Renal cortex interstitium (tissue), 11 donors: ENCODE measurements at regions not wholly inside any gene's neighbourhood (a gene's known extent, or its start where the extent isn't known, plus 50 kb on each side); places are given as distances from the start of the nearest gene placed in this dataset.
"Not testable (repeated sequence)": the region's sequence is repeated elsewhere in the genome, so short reads cannot be mapped to it uniquely, and the experiment has no call there.

Experiments used
- DNase-seq, 11 donors: peaks; one replicate each; pipeline ENCODE4 v3.0.0-alpha.2; 2013; ENCODE audit warnings: low read depth in 9 of 11, low spot score in 4 of 11; ENCODE audit errors: extremely low read depth in 1 of 11

DNA sequence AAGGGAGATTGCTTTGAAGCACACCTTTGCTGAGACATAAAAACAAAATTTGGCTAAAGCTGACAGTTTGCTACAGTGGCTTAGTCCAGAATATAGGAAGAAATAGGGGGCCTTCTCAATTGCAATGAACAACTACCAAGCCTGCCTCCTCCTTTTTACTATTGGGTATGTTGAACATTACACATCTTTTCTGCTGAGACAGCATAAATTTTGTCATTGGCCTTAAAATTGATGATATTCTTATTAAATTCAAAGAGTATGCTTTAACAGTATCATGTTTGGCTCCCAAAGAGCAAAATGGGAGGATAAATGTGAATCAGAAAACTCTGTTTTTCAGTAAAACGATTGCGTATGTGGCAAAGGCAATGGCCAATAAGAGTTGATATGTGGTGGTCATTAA is 721.9 kb upstream of the IGFBP7 start:
- DNase-seq = no peak

DNA sequence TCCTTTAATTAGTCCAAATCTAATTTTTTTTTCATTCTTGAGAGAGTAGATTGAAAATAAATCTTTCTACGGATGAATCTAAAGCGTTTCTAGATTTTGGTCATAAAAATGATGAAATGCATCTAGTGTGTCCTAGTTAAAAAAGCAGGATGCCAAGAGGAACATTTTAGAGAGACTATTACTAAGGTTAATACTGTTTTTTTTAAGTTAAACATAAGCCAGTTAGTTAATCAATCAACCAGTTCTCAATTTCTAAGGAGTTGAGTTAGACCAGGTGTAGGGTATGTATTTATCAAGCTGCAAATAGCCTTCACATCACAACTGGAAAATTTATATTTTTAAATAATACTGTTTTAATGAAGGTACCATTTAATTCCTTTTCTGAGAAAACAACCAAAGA is 679.5 kb upstream of the IGFBP7 start:
- DNase-seq = peak in 2 of 11 donors; percentile 2 to 15

DNA sequence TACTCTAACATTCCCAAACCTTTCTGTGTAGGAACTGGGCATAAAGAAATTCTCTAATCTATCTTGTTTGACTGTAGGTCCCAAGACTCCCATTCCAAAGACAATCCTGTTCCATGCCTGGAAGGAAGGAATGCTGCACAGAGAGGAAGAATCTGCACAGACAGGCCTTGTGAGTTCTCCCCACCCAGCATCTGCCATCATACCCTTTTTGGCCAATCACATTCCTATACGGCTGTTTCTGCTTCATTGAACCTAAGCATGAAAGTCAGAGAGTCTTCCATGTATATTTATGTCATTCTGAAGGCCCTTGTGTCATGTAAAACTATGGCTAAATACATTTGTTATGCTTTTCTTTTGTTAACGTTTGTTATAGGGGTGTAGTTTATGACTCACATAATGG is 667.7 kb upstream of the IGFBP7 start:
- DNase-seq = no peak

DNA sequence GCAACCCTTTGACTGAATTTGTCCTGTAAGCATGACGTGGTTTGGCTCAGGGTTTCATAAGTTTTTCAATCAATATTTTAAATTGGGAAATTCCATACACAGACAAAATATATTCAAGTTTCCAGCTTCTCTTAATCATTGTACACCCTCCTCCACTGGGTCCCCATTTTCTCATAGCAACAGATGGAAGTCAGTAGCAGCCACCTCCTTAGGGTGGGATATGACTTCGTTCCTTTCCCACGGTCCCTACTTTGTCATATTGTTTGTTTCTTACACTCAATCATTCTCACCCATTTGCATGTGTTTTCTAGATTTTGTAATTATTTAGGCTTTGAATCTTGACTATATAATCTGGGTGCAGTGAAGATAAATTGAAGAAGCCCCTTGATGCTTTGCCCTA is 664.5 kb upstream of the IGFBP7 start:
- no peak for DNase-seq

DNA sequence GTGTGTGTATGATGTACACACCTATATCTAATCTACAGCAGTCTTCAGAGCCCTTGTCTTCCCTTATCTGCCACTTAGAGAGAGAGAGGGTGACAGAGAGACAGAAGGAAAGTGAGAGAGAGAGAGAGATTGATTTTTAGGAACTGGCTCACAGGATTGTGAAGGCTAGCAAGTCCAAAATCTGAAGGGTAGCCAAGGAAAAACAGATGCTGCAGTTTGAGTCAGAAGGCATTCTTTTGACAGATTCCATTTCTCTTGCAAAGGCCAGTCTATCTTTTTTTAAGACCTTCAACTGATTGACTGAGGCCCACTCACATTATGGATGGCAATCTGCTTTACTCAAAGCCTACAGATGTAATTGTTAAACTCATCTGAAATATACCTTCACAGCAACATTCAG is 664.0 kb upstream of the IGFBP7 start:
- DNase-seq = no peak

DNA sequence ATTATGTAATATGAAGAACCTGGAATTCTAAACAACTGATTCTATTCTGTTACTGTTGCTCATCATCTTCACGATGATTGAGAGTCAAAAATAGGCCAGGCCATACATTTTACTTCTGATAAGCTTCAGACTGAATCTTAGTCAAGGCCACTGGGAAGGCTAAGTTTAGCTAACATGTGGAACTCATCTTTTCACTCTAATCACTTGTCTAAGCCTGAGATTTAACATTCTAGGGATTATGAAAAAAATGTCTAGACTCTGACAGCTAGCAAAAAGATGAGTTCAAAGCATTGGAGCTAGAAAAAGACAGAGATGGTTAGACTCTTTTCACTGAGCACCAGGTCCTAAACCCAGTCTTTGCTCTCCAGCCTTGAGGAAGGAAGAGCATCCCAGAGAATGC is 656.2 kb upstream of the IGFBP7 start:
- no peak for DNase-seq

DNA sequence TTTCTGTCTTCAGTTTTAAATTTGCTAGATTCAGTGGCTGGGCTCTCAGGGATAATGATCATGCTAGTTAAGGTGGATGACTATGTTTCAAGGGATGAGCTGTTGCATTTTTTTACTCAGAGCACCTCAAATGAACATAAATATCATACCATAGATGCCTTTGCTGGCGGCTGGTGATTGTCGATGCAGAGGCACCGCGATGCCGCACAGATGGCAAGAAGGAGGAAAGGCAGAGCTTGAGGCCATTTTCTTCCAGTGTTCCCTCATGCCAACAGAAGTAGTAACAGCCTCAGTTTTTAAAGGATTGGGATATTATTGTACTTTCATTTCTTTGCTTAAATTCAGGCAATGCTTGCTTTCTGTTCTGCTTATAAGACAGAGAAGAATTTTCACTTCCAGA is 654.7 kb upstream of the IGFBP7 start:
- no peak for DNase-seq

DNA sequence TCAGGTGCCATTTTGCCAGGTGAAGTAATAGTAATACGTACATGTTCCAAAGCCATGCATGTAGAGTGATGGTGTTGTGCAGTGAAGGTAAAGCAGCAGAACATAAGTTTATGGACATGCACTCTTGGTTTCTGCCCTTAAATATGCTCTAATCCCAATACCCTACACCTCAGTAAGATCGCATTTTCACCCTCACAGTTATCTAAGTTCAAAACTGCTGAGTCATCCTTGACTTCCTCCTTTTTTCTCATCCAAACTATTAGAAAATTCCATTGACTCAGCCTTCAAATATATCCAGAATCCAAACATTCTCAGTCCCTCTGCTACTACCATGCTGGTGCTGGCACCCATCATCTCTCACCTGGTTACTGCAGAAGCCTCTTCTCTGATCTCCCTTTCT is 652.9 kb upstream of the IGFBP7 start:
- DNase-seq = no peak

DNA sequence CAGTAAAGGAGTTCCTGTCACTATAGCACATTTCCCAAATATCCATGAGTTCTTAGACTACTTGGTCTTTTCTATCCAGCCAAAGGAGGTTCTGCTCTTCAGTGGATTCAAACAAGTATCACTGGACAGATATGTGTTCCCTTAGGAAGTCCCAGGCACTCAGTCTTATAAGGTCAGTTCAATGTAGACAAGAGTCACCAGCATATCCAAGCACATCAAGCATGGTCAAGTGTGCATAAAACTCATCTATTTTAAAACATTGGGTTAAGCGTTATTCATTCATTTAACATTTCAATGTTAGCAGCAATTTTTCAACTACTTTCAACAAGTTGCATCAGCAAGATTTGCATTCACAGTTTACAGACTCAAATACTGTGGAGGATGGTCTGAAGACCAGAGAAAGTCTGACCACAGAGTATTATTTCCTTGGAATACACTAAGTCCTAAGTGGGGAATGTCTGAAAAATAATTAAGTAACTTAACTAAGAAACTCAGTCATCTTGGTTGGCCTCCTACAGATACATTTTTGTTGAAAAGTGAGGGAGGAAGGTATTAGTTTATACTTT is 630.5 kb upstream of the IGFBP7 start:
- no peak for DNase-seq

DNA sequence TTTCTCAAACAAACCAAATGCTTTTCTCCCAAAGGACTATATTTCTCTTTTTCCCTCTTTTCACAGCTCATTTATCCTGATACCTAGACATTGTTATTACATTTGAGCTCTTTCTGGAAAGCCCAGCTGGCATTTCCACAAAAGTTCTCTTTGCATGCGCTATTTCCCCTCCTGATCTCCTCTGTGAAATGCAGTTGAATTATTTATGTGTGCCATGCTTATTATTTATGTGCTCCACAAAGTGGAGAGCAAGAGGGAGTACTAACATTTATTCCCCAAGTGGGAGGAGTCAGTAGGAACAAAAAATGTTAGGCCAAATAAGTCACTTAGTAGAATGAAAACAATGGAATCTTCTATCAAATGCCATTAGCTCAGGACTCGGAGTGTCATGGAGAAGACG is 626.6 kb upstream of the IGFBP7 start:
- DNase-seq = no peak

DNA sequence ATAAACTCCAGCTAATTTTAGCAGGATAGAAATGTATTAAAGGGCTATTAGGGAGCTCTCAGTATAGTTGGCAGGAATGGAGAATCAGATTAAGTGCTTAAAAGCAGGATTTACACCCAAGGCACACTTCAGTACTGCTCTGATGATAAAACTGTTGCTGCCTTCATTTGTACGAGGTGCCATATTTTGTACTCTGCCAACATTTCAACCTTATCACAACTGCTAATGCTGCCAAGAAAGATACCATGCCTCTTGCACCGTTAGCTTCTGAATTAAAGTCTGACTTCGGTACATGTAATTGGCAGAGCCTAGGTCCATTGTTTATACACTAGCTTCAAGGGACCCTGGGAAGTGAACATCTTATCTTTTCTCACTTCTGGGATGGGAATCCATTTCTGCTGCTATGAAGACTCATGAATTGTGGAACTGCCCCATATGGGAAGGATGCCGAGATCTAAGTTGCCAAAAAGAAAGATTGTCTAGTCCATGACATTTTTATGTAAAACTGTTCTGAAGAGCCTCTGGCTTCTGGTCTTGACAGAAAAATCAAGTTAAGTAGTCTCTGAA is 624.0 kb upstream of the IGFBP7 start:
- DNase-seq = no peak

DNA sequence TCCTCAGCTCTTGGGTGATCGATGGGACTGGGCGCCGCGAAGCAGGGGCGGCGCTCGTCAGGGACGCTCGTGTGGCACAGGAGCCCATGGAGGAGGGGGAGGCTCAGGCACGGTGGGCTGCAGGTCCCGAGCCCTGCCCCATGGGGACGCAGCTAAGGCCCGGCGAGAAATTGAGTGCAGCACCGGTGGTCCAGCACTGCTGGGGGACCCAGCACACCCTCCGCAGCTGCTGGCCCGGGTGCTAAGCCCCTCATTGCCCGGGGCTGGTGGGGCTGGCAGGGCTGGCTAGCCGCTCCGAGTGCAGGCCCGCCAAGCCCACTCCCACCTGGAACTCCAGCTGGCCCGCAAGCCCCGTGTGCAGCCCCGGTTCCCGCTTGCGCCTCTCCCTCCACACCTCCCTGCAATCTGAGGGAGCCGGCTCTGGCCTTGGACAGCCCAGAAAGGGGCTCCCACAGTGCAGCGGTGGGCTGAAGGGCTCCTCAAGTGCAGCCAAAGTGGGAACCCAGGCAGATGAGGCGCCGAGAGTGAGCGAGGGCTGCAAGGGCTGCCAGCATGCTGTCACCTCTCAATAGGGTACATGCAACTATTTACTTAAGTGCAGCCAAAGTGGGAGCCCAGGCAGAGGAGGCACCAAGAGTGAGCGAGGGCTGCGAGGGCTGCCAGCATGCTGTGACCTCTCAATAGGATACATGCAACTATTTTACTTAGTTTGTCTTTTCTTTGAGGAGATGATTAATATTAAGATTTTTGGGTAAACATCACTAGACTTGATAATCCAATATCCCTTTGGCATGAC is 619.8 kb upstream of the IGFBP7 start:
- not testable (repeated sequence) for DNase-seq

DNA sequence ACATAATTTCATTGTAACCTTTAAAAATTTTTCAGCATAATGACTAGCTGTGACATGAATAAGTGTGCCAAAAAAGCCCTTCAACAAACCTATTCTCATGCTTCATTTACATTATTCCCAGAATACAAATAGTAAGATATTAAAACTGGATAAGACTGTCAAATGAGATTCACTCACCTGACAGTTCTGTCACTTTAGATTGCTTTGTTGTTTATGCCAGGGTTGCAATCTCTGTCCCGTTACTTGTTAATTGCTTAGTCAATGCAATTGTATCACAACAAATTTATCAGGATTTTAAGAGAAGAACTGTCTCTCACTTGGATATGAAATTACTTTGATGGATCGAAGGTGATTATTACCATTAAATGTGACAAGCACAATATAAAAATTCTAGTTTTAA is 616.0 kb upstream of the IGFBP7 start:
- no peak for DNase-seq

DNA sequence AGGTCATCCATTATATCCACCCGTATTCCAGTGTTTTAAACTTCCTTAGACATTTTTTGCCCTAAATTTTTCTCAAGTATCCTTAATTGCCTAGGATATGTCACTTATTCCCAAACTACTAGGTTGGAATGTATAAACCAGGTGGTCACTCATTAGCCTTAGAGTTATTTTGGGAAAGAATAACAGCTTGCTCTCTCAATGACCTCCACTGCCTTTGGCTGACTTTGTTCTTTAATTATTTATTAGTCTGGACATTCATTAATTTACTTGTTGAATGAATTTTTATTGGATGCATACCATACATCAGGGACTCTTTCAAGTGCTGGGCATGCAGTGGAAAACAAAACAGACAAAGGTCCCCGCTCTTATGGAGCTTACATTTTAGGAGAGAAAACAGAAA is 609.3 kb upstream of the IGFBP7 start:
- peak in 10 of 11 donors; percentile 13 to 75 (median 22) for DNase-seq

DNA sequence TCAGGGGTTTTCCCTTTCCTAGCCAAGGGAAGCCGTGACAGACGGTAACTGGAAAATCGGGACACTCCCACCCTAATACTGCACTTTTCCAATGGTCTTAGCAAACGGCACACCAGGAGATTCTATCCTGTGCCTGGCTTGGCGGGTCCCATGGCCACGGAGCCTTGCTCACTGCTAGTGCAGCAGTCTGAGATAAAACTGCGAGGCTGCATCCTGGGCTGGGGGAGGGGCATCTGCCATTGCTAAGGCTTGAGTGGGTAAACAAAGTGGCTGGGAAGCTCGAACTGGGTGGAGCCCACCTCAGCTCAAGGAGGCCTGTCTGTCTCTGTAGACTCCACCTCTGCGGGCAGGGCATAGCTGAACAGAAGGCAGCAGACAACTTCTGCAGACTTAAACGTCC is 604.1 kb upstream of the IGFBP7 start:
- DNase-seq = not testable (repeated sequence)

DNA sequence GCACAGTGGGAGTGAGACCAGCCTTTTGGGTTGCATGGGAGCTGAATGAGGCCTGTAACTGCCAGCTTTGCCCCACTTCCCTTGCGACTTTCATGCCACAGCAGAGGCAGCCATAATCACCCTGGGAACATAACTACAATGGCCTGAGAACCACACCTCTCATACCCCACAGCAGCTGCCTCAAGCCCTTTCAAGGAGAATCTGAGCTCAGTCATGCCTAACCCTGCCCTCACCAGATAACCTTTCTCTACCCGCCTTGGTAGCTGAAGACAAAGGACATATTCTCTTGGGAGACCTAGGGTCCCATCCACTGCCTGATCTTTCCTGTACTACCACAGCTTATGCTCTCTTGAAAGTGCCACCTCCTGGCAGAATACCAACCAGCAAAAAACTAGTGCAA is 599.9 kb upstream of the IGFBP7 start:
- no peak for DNase-seq

DNA sequence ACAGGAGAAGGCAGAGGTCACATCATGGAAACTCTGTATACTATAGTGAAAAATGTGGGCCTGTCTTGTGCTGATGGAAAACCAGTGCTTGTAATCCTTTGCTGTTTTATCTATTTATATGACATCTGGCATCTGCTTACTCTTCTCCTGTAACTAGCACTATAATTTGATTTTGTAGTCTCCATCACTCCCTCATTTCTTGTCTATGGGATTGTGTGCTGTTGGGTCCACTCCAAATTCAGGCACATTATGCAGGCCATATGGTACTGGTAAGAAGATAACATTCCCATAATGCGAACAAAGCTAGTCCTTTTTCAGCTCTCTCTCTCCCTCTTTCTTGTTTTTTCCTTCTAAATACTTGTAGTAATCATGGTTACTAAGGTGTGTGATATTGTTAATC is 581.2 kb upstream of the IGFBP7 start:
- no peak for DNase-seq

DNA sequence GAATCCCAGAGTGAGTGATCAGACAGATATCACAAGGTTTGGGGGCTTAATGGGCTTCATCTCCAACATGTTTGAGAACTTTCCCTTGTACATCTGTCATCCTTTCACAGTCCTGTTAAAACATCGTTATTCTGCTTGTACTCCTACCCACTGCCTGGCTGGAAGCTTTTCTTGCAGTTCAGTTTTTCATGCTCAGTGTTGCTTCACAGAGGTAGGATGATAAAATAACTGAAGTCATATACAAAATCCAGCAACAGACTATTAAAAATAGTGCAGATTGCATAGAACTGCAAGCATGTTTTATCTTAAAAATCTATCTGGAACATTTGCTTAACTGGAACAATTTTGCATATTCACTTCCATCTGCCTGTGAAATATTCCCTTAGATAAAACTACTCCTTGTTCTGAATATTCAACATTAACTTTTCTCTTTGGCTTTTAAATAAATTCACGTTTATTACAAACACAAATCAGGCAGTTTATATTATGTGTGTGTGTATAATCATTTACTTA is 579.6 kb upstream of the IGFBP7 start:
- DNase-seq = no peak

DNA sequence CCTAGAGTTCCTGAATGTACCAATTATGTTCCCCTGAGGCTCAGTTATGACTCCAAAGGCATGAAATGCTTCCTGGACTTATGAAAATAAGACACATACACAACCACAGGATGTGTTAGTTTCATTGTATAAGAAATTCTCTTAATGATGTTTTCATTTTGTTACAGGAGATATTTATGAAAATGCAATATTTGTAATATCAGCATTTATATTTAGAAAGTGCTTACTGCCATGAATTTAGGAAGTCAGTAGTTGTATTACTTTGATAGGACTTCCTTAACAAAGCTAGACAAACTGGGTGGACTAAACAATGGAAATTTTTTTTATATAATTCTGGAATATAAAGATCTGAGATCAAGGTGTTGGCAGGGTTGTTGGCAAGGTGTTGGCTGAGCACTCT is 572.1 kb upstream of the IGFBP7 start:
- DNase-seq = no peak

DNA sequence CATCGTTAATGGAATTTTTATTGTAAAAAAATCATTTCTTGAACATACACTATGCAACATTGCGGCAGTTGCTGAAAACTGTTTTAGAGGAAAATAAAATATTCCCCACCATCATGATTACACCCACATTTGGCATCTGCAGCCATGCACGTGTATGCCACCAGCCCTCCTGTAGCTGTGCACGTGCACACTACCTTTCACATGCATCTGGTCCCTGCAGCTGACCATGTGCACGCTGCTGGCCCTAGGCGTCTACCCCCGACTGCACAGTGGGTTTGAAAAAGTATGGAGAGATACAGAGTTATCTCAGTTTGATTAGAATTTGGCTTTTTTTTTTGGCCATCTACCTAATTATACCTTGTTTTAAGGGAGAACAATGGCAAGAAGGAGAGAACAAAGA is 569.8 kb upstream of the IGFBP7 start:
- DNase-seq = no peak

DNA sequence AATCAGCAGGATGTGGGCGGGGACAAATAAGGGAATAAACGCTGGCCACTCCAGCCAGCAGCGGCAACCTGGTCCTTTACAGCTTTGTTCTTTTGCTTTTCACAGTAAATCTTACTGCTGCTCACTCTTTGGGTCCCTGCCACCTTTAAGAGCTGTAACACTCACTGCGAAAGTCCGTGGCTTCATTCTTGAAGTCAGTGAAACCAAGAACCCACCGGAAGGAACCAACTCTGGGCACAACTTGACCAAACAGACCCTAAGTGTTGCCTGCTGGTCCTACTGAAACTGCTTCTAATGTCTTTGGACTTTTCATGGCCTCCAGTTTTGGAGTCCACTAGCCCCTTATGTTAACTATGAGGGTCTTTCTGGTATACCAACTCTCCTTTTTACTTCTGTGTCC is 566.2 kb upstream of the IGFBP7 start:
- no peak for DNase-seq
